A549 (cell line): ENCODE measurements at regions not wholly inside any gene's neighbourhood (a gene's known extent, or its start where the extent isn't known, plus 50 kb on each side); places are given as distances from the start of the nearest gene placed in this dataset.

ENCODE experiments used
- ATAC-seq, 2 experiments: fragments of 200-7000 bp in 1 of 2; fragments of >200 bp in 1 of 2; cut with Nextera tagmentation in 1 of 2; cut with Tn5 transposase in 1 of 2; 3 replicates each; pipeline versions ENCODE4 v1.8.0 to v1.9.1; 2018 to 2020; ENCODE audit warnings: mild to moderate bottlenecking in 1 of 2, moderate library complexity in 1 of 2
- CTCF ChIA-PET: fragments of 300-600 bp; sonication (Branson Sonifier 250); formaldehyde crosslinking; extraction: SDS; loops from one replicate; lab custom pipeline; 2021; ENCODE audit warnings: antibody characterized with exemption, inconsistent platforms; lab: Yijun Ruan, JAX
- POLR2A ChIA-PET: fragments of 350-600 bp; formaldehyde crosslinking; extraction: SDS; loops from one replicate; lab custom pipeline; 2021; ENCODE audit warnings: antibody characterized with exemption, inconsistent platforms; lab: Yijun Ruan, JAX
- DNase-seq, 2 experiments: peaks; one replicate each; pipeline versions ENCODE4 v3.0.0 to v3.0.0-alpha.2; 2011 to 2016; ENCODE audit warnings: low read depth in 1 of 2, low spot score in 1 of 2
- FAIRE-seq: peaks from 2 replicates; lab custom pipeline; 2011; peaks lifted over from hg19 to GRCh38; lab: Jason Lieb, UNC
- H3K27ac ChIP-seq, 2 experiments: fragments of >200 bp; sonication (Bioruptor Twin); formaldehyde crosslinking; 3 replicates each; pipeline ENCODE4 v1.5.1; 2016 to 2017
- H3K4me1 ChIP-seq: fragments of >200 bp; sonication (Bioruptor Twin); formaldehyde crosslinking; 3 replicates; pipeline ENCODE4 v1.6.1; 2016
- H3K4me2 ChIP-seq: fragments of >200 bp; sonication (Bioruptor Twin); formaldehyde crosslinking; 3 replicates; pipeline ENCODE4 v1.6.1; 2016
- H3K4me3 ChIP-seq: fragments of >200 bp; sonication (Bioruptor Twin); formaldehyde crosslinking; 3 replicates; pipeline ENCODE4 v1.5.1; 2016
- H3K9me3 ChIP-seq: fragments of >200 bp; sonication (Bioruptor Twin); formaldehyde crosslinking; 3 replicates; pipeline ENCODE4 v1.6.1; 2016
- BHLHE40 ChIP-seq: IDR thresholded peaks from 2 replicates; pipeline ENCODE4 v1.6.1; 2012; ENCODE audit warnings: low read depth, low read length, inconsistent platforms
- CBX8 ChIP-seq: fragments of 200-600 bp; sonication (generic); IDR thresholded peaks from 2 replicates; pipeline ENCODE4 v1.6.1; 2016
- EP300 ChIP-seq, 2 experiments: fragments of >200 bp; sonication (Bioruptor Twin); formaldehyde crosslinking; IDR thresholded peaks; 2 replicates in 1 of 2; 3 replicates in 1 of 2; pipeline ENCODE4 v1.6.1; 2016 to 2017
- ESRRA ChIP-seq: fragments of 150-350 bp; IDR thresholded peaks from 2 replicates; pipeline ENCODE4 v1.6.1; 2014; ENCODE audit warnings: mild to moderate bottlenecking, low read length, borderline replicate concordance
- HMGXB4 ChIP-seq: fragments of 250-450 bp; sonication (Bioruptor Pico); IDR thresholded peaks from 2 replicates; pipeline ENCODE4 v1.5.0; 2021; ENCODE audit warnings: mild to moderate bottlenecking, moderate library complexity, borderline replicate concordance
- HOXB5 ChIP-seq: fragments of 250-450 bp; sonication (Bioruptor Pico); IDR thresholded peaks from 2 replicates; pipeline ENCODE4 v1.5.0; 2020; ENCODE audit warnings: mild to moderate bottlenecking, moderate library complexity
- JUNB ChIP-seq: fragments of >200 bp; sonication (Bioruptor Twin); formaldehyde crosslinking; IDR thresholded peaks from 2 replicates; pipeline ENCODE4 v1.6.1; 2016
- KDM5A ChIP-seq: fragments of 200-600 bp; sonication (generic); IDR thresholded peaks from 2 replicates; pipeline ENCODE4 v1.6.1; 2016; ENCODE audit warnings: antibody characterized with exemption, mild to moderate bottlenecking
- MYC ChIP-seq: IDR thresholded peaks from 2 replicates; pipeline ENCODE4 v1.6.1; 2012; ENCODE audit warnings: mild to moderate bottlenecking, inconsistent platforms, low read length, improper control_type of control experiment, borderline replicate concordance
- PHF8 ChIP-seq: fragments of 200-600 bp; sonication (generic); IDR thresholded peaks from 2 replicates; pipeline ENCODE4 v1.6.1; 2016; ENCODE audit warnings: low read depth, mild to moderate bottlenecking, antibody characterized with exemption, moderate library complexity, borderline replicate concordance
- POLR2A ChIP-seq: IDR thresholded peaks from 2 replicates; pipeline ENCODE4 v1.6.1; 2012; ENCODE audit warnings: mild to moderate bottlenecking, low read length
- POLR2AphosphoS2 ChIP-seq: conservative IDR thresholded peaks from 2 replicates; pipeline ENCODE4 v1.6.1; 2012; ENCODE audit warnings: low read length, improper control_type of control experiment, inconsistent platforms
- RARB ChIP-seq: fragments of 250-450 bp; sonication (Bioruptor Pico); IDR thresholded peaks from 2 replicates; pipeline ENCODE4 v1.8.0; 2021; ENCODE audit warnings: mild to moderate bottlenecking, moderate library complexity
- REST ChIP-seq: fragments of 200-600 bp; sonication (generic); IDR thresholded peaks from 2 replicates; pipeline ENCODE4 v1.6.1; 2016; ENCODE audit warnings: antibody characterized with exemption, mild to moderate bottlenecking, moderate library complexity
- ZC3H11A ChIP-seq: fragments of 450-650 bp; IDR thresholded peaks from 2 replicates; pipeline ENCODE4 v1.6.1; 2014; ENCODE audit warnings: antibody characterized with exemption, mild to moderate bottlenecking
- WGBS: methylation state at CpG from one replicate; pipeline ENCODE4 v1.1.6; 2017; ENCODE audit errors: missing lambda C conversion rate; 5-methylcytosine and 5-hydroxymethylcytosine counted together

GRCh38 chr6:106805771-106806170, 168.8 kb downstream of the CD24 start (continued):
- TF ChIP-seq REST (no peak), RARB (CRISPR knock-in tag) (no peak), KDM5A (no peak)

GRCh38 chr6:106804346-106805335, 169.9 kb downstream of the CD24 start:
- no peaks in the 10 kb centered on the region for H3K9me3 ChIP-seq
- peaks cover 27% of the 10 kb centered on the region for H3K4me1 ChIP-seq
- no peak for FAIRE-seq
- H3K27ac ChIP-seq: peak overlapping the region in 1 of 2 experiments; percentile 56; a peak in 3 of 6 replicates
- no peak overlapping the region for H3K4me2 ChIP-seq
- DNase-seq: no peak
- 60% methylated on average over 7 of the region's 7 CpGs for WGBS
- CTCF ChIA-PET: interaction anchor here (0.9 kb wide), 1 partner anchor 17 kb away, joined by 3 read pairs; no protein-coding TSS in a partner anchor
- no peak for TF ChIP-seq PHF8
- TF ChIP-seq HOXB5 (CRISPR knock-in tag): no peak
- no peak for TF ChIP-seq CBX8
- TF ChIP-seq JUNB: no peak
- no peak for TF ChIP-seq ZC3H11A
- no peak for TF ChIP-seq POLR2A
- TF ChIP-seq ESRRA: no peak
- TF ChIP-seq EP300 (IDR thresholded peaks at IDR 0.05): no peak
- TF ChIP-seq, all 56 proteins: peak for 0
- POLR2A ChIA-PET: no interaction called here
- no peak for ATAC-seq
- no peak overlapping the region for H3K4me3 ChIP-seq

- peaks cover 41% of the 10 kb centered on the region for H3K4me1 ChIP-seq
- no peak for FAIRE-seq
- ChIA-PET POLR2A (no interaction called here), CTCF (no interaction called here)
- H3K9me3 ChIP-seq: no peaks in the 10 kb centered on the region
- H3K4me2 ChIP-seq: no peak overlapping the region
- H3K4me3 ChIP-seq: no peak overlapping the region
- 95% methylated on average over 1 of the region's 1 CpG for WGBS
- peak overlapping the region in 1 of 2 experiments; percentile 66; a peak in 3 of 6 replicates for H3K27ac ChIP-seq
- no peak for ATAC-seq
- DNase-seq: no peak
- TF ChIP-seq POLR2A (no peak), ESRRA (no peak), HMGXB4 (CRISPR knock-in tag) (no peak), MYC (no peak), POLR2AphosphoS2 (no peak), BHLHE40 (no peak)
Observed at GRCh38 chr6:106803188-106803587, 171.3 kb downstream of the CD24 start.
